ENCODE measurements at regions not wholly inside any gene's neighbourhood (a gene's known extent, or its start where the extent isn't known, plus 50 kb on each side); places are given as distances from the start of the nearest gene placed in this dataset.

DNA sequence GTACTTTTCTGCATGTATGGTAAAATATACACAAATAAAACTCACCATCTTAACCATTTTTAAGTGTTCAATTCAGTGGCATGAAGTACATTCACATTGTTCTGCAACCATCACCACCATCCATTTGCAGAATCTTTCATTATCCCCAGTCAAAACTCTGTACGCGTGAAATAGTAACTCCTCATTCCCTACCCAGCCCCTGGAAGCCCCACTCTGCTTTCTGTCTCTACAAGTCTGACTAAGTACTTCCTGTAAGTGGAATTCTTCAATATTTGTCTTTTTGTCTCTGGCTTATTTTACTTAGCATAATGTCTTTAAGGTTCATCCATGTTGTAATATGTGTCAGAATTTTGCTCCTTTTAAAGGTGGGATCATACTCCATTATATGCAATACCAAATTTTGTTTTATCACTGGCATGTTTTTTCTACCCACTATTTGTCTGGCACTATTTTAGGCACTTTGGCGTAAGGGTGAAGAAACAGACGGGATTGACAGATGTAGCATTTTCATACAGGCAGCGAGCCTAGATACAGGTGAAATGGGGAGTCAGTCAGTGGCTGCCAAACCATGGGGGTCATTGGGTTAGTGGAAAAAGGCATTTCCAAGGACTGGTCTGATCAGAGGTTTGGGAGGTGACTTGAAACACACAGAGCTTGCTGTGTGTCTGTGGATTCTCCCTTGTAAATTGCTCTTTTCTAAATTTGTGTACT lies 163.2 kb upstream of the MYCN start:
- TF ChIP-seq, protein P1, sequence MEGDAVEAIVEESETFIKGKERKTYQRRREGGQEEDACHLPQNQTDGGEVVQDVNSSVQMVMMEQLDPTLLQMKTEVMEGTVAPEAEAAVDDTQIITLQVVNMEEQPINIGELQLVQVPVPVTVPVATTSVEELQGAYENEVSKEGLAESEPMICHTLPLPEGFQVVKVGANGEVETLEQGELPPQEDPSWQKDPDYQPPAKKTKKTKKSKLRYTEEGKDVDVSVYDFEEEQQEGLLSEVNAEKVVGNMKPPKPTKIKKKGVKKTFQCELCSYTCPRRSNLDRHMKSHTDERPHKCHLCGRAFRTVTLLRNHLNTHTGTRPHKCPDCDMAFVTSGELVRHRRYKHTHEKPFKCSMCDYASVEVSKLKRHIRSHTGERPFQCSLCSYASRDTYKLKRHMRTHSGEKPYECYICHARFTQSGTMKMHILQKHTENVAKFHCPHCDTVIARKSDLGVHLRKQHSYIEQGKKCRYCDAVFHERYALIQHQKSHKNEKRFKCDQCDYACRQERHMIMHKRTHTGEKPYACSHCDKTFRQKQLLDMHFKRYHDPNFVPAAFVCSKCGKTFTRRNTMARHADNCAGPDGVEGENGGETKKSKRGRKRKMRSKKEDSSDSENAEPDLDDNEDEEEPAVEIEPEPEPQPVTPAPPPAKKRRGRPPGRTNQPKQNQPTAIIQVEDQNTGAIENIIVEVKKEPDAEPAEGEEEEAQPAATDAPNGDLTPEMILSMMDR (conservative IDR thresholded peaks at IDR 0.05; ENCODE audit: low read depth, low read length) = no peak
- H3K36me3 ChIP-seq (ENCODE audit: insufficient read depth) = no peaks in the 10 kb centered on the region
- no peak overlapping the region for H3K4me2 ChIP-seq

DNA sequence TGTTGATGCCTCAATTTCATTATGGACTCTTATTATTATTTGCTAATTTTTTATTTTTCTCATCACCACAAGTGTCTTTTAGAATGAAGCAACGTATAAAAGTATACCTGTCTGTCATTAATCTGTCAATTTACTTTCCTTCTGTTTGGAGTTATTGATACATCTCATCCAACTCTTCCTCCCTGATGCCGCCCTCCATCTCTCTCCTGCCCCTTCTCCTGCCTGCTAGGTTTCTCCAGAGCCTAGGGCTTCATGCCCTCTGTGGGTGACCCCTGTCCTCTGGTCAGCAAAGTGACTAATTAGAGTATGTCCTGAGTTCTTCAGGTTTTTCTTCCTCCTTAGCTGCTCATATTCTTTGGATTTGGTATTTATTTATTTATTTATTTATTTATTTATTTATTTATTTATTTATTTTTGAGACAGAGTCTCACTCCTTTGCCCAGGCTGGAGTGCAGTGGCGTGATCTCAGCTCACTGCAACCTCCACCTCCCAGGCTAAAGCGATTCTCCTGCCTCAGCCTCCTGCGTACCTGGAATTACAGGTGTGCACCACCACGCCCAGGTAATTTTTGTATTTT lies 162.5 kb upstream of the MYCN start:
- no peaks in the 10 kb centered on the region for H3K4me1 ChIP-seq (ENCODE audit: low read depth, poor library complexity, severe bottlenecking)

More for the DNA sequence above, 163.2 kb upstream of the MYCN start:
- Histone ChIP-seq H3K27me3 (ENCODE audit: insufficient read depth, low read depth) (no peaks in the 10 kb centered on the region), H3K4me1 (ENCODE audit: low read depth, poor library complexity, severe bottlenecking) (no peaks in the 10 kb centered on the region), H3K9ac (no peak overlapping the region), H3K79me2 (ENCODE audit: insufficient read depth, low read depth) (no peaks in the 10 kb centered on the region), H4K20me1 (ENCODE audit: insufficient read depth) (no peaks in the 10 kb centered on the region), H3K27ac (no peak overlapping the region), H2AFZ (ENCODE audit: low read depth) (no peak overlapping the region), H3K4me3 (IDR thresholded peaks at IDR 0.05; ENCODE audit: insufficient read depth, low read depth, low read length) (no peak overlapping the region)

DNA sequence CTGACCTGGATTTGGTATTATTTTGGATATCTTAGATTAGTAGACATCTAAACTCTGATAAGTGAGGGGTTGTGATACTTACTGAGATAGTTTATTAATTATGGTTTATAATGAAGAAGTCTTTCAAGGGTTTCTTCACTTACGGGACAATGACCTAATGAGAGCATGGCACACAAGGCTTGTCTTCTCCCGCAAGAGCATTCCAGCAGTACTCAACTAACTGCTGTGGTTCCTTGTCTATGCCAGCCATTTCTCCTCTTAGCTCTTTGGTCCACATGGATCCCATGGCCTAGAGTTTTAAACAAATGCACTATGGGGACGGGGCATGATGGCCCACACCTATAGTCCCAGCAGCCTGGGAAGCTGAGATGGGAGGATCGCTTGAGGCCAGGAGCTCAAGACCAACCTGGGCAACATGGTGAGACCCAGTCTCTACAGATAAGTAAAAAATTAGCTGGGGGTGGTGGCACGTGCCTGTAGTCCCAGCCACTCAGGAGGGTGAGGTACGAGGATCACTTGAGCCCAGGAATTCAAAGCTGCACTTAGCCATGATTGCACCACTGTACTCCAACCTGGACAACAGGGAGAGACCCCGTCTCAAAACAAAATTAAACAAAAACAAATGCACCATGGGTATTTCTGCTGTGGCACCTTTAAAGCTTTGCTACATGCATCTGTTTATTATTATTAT lies 161.7 kb upstream of the MYCN start:
- Histone ChIP-seq H2AFZ (ENCODE audit: low read depth) (no peak overlapping the region), H3K79me2 (ENCODE audit: insufficient read depth, low read depth) (no peaks in the 10 kb centered on the region), H3K27me3 (ENCODE audit: insufficient read depth, low read depth) (no peaks in the 10 kb centered on the region), H4K20me1 (ENCODE audit: insufficient read depth) (no peaks in the 10 kb centered on the region), H3K36me3 (ENCODE audit: insufficient read depth) (no peaks in the 10 kb centered on the region), H3K9ac (no peak overlapping the region), H3K4me3 (IDR thresholded peaks at IDR 0.05; ENCODE audit: insufficient read depth, low read depth, low read length) (no peak overlapping the region), H3K4me2 (no peak overlapping the region), H3K27ac (no peak overlapping the region), H3K4me1 (ENCODE audit: low read depth, poor library complexity, severe bottlenecking) (no peaks in the 10 kb centered on the region)
- TF ChIP-seq, protein P1 (conservative IDR thresholded peaks at IDR 0.05; ENCODE audit: low read depth, low read length) = no peak

More for the DNA sequence above, 162.5 kb upstream of the MYCN start:
- Histone ChIP-seq H3K36me3 (ENCODE audit: insufficient read depth) (no peaks in the 10 kb centered on the region), H3K79me2 (ENCODE audit: insufficient read depth, low read depth) (no peaks in the 10 kb centered on the region), H3K27me3 (ENCODE audit: insufficient read depth, low read depth) (no peaks in the 10 kb centered on the region), H3K4me2 (no peak overlapping the region), H3K4me3 (IDR thresholded peaks at IDR 0.05; ENCODE audit: insufficient read depth, low read depth, low read length) (no peak overlapping the region), H2AFZ (ENCODE audit: low read depth) (no peak overlapping the region), H3K9ac (no peak overlapping the region), H4K20me1 (ENCODE audit: insufficient read depth) (no peaks in the 10 kb centered on the region), H3K27ac (no peak overlapping the region)
- TF ChIP-seq, protein P1 (conservative IDR thresholded peaks at IDR 0.05; ENCODE audit: low read depth, low read length) = no peak

DNA sequence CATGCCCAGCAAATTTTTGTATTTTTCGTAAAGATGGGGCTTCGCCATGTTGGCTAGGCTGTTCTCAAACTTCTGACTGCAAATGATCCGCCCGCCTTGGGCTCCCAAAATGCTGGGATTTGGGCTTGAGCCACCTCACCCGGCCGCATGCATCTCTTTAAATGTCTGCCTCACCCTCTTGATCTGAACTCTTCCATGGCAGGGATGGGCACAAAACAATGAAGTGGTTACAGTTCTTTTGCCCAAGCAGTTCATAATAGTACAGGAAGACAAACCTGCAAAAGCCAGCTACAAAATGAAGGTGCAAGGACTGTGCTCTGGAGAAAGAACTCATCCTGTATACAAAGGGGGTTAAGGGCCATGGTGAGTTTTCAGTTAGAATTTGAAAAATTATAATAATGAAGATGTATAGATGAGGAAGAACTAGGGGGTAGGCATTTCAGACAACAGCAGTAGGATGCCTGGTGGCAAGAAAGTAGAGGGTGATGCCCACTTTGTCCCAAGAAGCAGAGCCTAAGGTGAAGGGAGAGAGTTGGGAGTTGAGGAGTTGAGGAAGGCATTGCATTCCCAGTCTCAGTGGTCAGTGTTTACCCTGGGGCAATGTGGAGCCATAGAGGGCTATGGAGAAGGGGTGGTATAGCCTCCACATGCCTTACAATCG lies 160.8 kb upstream of the MYCN start:
- TF ChIP-seq, protein P1 (conservative IDR thresholded peaks at IDR 0.05; ENCODE audit: low read depth, low read length) = no peak
- Histone ChIP-seq H2AFZ (ENCODE audit: low read depth) (no peak overlapping the region), H3K4me1 (ENCODE audit: low read depth, poor library complexity, severe bottlenecking) (no peaks in the 10 kb centered on the region), H3K9ac (no peak overlapping the region), H4K20me1 (ENCODE audit: insufficient read depth) (no peaks in the 10 kb centered on the region), H3K27ac (no peak overlapping the region), H3K79me2 (ENCODE audit: insufficient read depth, low read depth) (no peaks in the 10 kb centered on the region), H3K36me3 (ENCODE audit: insufficient read depth) (no peaks in the 10 kb centered on the region), H3K4me3 (IDR thresholded peaks at IDR 0.05; ENCODE audit: insufficient read depth, low read depth, low read length) (no peak overlapping the region), H3K4me2 (no peak overlapping the region), H3K27me3 (ENCODE audit: insufficient read depth, low read depth) (no peaks in the 10 kb centered on the region)

Data from KMS-11 (cell line).